ENCODE measurements at regions not wholly inside any gene's neighbourhood (a gene's known extent, or its start where the extent isn't known, plus 50 kb on each side); places are given as distances from the start of the nearest gene placed in this dataset.

DNA sequence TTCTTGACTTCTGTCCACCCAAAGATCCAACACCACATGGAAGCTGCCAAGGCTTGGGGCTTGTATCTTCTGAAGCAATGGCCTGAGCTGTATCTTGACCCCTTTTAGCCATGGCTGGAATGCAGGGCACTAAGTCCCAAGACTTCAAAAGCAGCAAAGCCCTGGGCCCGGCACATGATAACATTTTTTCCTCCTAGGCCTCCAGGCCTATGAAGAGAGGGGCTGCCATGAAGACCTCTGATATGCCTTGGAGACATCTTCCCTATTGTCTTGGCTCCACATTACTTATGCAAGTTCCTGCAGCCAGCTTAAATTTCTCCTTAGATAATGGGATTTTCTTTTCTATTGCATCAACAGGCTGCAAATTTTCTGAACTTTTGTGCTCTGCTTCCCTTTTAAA, 1252.6 kb upstream of the CITED2 start:
- Histone ChIP-seq H3K9ac (ENCODE audit: low read length in 5 of 5) (no peak overlapping the region), H3K9me3 (ENCODE audit: control insufficient read depth in 5 of 5, low read length in 5 of 5) (peaks cover 0 to 12% (median 8%) of the 10 kb centered on the region in 5 donors), H3K27ac (ENCODE audit: low read depth, low read length) (no peak overlapping the region), H3K4me3 (ENCODE audit: low read depth in 1 of 5, low read length in 5 of 5) (no peak overlapping the region), H3K36me3 (ENCODE audit: control insufficient read depth in 5 of 5, insufficient read depth in 5 of 5, low read length in 5 of 5) (no peaks in the 10 kb centered on the region), H3K27me3 (ENCODE audit: control insufficient read depth in 5 of 5, insufficient read depth in 4 of 5, low read length in 5 of 5) (no peaks in the 10 kb centered on the region), H3K4me1 (ENCODE audit: control insufficient read depth in 5 of 5, insufficient read depth in 5 of 5, low read length in 5 of 5) (no peaks in the 10 kb centered on the region)

DNA sequence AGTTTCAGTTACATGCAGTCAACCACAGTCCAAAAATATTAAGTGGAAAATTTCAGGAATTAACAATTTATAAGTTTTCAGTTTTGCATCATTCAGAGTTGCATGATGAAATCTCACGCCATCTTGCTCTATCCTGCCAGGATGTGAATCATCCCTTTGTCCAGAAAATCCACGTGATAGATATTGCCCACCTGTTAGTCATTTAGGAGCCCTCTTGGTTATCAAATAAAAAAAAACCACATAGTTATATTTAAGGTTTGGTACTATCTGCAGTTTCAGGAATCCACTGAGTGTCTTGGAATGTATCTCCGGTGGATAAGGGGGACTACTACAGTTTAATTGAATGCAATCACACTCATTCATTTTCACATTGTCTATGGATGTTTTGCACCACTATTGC, 1249.0 kb upstream of the CITED2 start:
- H3K9ac ChIP-seq (ENCODE audit: low read length in 5 of 5), result no peak overlapping the region

DNA sequence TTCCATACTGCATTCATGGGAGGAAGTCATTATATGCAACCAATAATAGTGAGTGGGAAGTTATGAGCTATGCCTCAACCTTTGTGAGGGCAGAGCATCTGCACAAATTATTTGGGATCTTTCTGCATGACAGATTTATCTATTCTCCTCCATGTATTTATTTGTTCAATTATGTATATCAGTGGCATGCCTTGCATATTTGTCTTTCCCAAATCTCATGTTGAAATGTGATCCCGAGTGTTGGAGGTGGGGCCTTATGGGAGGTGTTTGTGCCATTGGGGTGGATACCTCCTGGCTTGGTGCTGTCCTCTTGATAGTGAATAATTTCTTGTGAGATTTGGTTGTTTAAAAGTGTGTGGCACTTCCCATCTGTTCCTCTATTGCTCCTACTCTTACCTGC, 1246.0 kb upstream of the CITED2 start:
- no peaks in the 10 kb centered on the region for H3K4me1 ChIP-seq (ENCODE audit: control insufficient read depth in 5 of 5, insufficient read depth in 5 of 5, low read length in 5 of 5)
- no peak overlapping the region for H3K27ac ChIP-seq (ENCODE audit: low read depth, low read length)
- H3K9ac ChIP-seq (ENCODE audit: low read length in 5 of 5), result no peak overlapping the region
- no peak overlapping the region for H3K4me3 ChIP-seq (ENCODE audit: low read depth in 1 of 5, low read length in 5 of 5)
- no peaks in the 10 kb centered on the region for H3K9me3 ChIP-seq (ENCODE audit: control insufficient read depth in 5 of 5, low read length in 5 of 5)
- no peaks in the 10 kb centered on the region for H3K36me3 ChIP-seq (ENCODE audit: control insufficient read depth in 5 of 5, insufficient read depth in 5 of 5, low read length in 5 of 5)
- no peaks in the 10 kb centered on the region for H3K27me3 ChIP-seq (ENCODE audit: control insufficient read depth in 5 of 5, insufficient read depth in 4 of 5, low read length in 5 of 5)

More for the DNA sequence above, 1249.0 kb upstream of the CITED2 start:
- no peak overlapping the region for H3K4me3 ChIP-seq (ENCODE audit: low read depth in 1 of 5, low read length in 5 of 5)
- H3K27ac ChIP-seq (ENCODE audit: low read depth, low read length), result no peak overlapping the region
- H3K9me3 ChIP-seq (ENCODE audit: control insufficient read depth in 5 of 5, low read length in 5 of 5), result peaks cover 0 to 12% (median 8%) of the 10 kb centered on the region in 5 donors
- H3K4me1 ChIP-seq (ENCODE audit: control insufficient read depth in 5 of 5, insufficient read depth in 5 of 5, low read length in 5 of 5), result no peaks in the 10 kb centered on the region
- H3K27me3 ChIP-seq (ENCODE audit: control insufficient read depth in 5 of 5, insufficient read depth in 4 of 5, low read length in 5 of 5), result no peaks in the 10 kb centered on the region
- H3K36me3 ChIP-seq (ENCODE audit: control insufficient read depth in 5 of 5, insufficient read depth in 5 of 5, low read length in 5 of 5), result no peaks in the 10 kb centered on the region

DNA sequence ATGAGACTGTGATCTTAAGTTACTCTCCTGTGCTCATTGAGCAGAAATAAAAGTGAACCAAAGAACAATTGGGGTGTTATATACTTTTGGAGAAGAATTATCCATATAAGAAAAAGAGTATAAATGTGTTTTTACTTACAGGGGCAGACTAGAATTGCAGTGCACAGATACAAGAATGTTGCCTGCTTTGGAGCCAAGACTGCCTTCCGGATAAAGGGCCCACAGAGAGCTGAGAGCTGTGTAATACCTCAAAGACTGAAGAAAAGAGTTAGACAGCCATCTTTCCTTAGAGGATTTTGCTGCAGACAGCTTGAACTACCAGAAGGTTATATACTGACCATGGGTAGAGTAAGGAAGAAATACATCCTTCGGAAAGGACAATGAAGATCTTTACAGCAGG, 1235.5 kb upstream of the CITED2 start:
- Histone ChIP-seq H3K27me3 (ENCODE audit: control insufficient read depth in 5 of 5, insufficient read depth in 4 of 5, low read length in 5 of 5) (no peaks in the 10 kb centered on the region), H3K36me3 (ENCODE audit: control insufficient read depth in 5 of 5, insufficient read depth in 5 of 5, low read length in 5 of 5) (no peaks in the 10 kb centered on the region), H3K9me3 (ENCODE audit: control insufficient read depth in 5 of 5, low read length in 5 of 5) (no peaks in the 10 kb centered on the region), H3K27ac (ENCODE audit: low read depth, low read length) (no peak overlapping the region), H3K4me3 (ENCODE audit: low read depth in 1 of 5, low read length in 5 of 5) (no peak overlapping the region), H3K4me1 (ENCODE audit: control insufficient read depth in 5 of 5, insufficient read depth in 5 of 5, low read length in 5 of 5) (no peaks in the 10 kb centered on the region), H3K9ac (ENCODE audit: low read length in 5 of 5) (no peak overlapping the region)

DNA sequence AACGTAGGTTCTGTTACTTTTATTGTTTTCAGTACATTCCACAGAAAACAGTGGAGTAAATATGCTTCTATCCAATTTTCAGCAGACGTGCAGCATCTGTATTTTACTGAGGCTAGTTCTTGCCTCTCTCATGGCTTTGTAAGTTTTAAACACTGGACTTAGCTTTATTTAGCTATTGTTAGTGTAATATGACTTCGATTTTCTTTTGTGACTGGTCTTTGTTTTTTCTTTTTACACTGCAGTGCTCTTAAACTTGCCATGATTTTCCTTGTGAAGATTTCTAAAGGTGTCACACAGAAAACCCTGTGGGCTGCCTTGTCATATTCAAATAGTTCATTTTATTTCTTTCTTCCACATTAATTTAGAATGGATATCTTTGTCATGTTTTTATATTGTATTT, 1234.9 kb upstream of the CITED2 start:
- no peak overlapping the region for H3K27ac ChIP-seq (ENCODE audit: low read depth, low read length)
- no peaks in the 10 kb centered on the region for H3K9me3 ChIP-seq (ENCODE audit: control insufficient read depth in 5 of 5, low read length in 5 of 5)
- no peak overlapping the region for H3K4me3 ChIP-seq (ENCODE audit: low read depth in 1 of 5, low read length in 5 of 5)
- no peaks in the 10 kb centered on the region for H3K27me3 ChIP-seq (ENCODE audit: control insufficient read depth in 5 of 5, insufficient read depth in 4 of 5, low read length in 5 of 5)
- H3K4me1 ChIP-seq (ENCODE audit: control insufficient read depth in 5 of 5, insufficient read depth in 5 of 5, low read length in 5 of 5), result no peaks in the 10 kb centered on the region
- H3K9ac ChIP-seq (ENCODE audit: low read length in 5 of 5), result no peak overlapping the region
- no peaks in the 10 kb centered on the region for H3K36me3 ChIP-seq (ENCODE audit: control insufficient read depth in 5 of 5, insufficient read depth in 5 of 5, low read length in 5 of 5)

DNA sequence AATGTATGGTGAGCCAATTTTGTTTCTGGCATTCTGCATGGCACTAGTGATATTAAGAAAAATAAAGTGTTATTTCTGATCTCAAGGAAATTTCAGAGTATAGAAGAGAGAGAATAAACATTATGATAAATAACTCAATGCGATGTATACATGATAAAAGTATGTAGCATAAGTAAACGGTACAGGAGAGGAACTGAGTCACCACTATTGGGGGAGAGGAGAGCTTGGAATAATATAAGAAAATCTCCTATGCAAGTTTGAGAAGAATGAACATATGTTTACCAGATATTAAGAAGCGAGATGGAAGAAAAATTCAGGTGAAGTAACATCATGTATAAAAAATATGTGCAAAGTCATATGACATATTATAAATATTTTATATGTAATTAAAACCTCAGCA, 1230.3 kb upstream of the CITED2 start:
- Histone ChIP-seq H3K27ac (ENCODE audit: low read depth, low read length) (no peak overlapping the region), H3K9me3 (ENCODE audit: control insufficient read depth in 5 of 5, low read length in 5 of 5) (no peaks in the 10 kb centered on the region), H3K9ac (ENCODE audit: low read length in 5 of 5) (no peak overlapping the region), H3K4me3 (ENCODE audit: low read depth in 1 of 5, low read length in 5 of 5) (no peak overlapping the region), H3K36me3 (ENCODE audit: control insufficient read depth in 5 of 5, insufficient read depth in 5 of 5, low read length in 5 of 5) (no peaks in the 10 kb centered on the region), H3K4me1 (ENCODE audit: control insufficient read depth in 5 of 5, insufficient read depth in 5 of 5, low read length in 5 of 5) (no peaks in the 10 kb centered on the region), H3K27me3 (ENCODE audit: control insufficient read depth in 5 of 5, insufficient read depth in 4 of 5, low read length in 5 of 5) (no peaks in the 10 kb centered on the region)

DNA sequence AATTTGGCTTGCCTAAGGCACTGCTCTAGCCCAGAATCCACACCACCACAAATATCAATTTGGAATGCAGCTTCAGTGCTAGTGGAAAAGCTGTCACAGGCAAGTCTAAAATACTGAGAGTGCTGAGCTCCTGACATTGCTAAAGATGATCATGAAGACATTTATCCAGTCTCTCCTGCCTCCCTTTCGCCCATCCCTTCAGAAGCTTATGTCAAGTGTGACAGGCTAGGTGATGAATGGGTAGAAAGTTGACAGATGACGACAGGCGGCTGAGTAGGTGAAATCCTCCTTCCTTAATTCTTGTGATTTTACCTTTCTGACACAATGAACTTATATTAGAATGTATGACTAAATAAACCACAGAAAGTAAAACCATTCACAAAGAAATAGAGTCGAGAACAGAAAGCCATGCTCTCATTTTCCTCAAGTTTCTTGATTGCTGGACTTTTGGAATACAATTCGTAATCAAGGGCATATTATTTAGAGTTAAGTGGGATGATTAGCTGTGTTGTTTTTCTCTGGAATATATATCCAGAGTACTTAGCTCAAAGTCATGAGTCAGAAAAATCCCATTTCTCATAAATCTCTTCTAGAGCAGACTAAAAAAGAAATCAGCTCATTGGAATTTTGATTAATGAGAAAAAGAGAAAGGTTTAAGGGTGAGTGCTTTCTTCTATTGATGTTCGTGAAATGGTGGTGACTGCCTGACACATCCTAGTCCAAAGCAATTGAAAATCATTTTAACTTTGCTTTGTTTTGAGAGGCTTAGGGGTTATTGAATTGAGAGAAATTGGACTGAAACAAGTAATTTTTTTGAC, 1228.2 kb upstream of the CITED2 start:
- Histone ChIP-seq H3K36me3 (ENCODE audit: control insufficient read depth in 5 of 5, insufficient read depth in 5 of 5, low read length in 5 of 5) (no peaks in the 10 kb centered on the region), H3K9ac (ENCODE audit: low read length in 5 of 5) (no peak overlapping the region), H3K4me3 (ENCODE audit: low read depth in 1 of 5, low read length in 5 of 5) (no peak overlapping the region), H3K4me1 (ENCODE audit: control insufficient read depth in 5 of 5, insufficient read depth in 5 of 5, low read length in 5 of 5) (no peaks in the 10 kb centered on the region), H3K27me3 (ENCODE audit: control insufficient read depth in 5 of 5, insufficient read depth in 4 of 5, low read length in 5 of 5) (no peaks in the 10 kb centered on the region), H3K27ac (ENCODE audit: low read depth, low read length) (no peak overlapping the region), H3K9me3 (ENCODE audit: control insufficient read depth in 5 of 5, low read length in 5 of 5) (no peaks in the 10 kb centered on the region)

DNA sequence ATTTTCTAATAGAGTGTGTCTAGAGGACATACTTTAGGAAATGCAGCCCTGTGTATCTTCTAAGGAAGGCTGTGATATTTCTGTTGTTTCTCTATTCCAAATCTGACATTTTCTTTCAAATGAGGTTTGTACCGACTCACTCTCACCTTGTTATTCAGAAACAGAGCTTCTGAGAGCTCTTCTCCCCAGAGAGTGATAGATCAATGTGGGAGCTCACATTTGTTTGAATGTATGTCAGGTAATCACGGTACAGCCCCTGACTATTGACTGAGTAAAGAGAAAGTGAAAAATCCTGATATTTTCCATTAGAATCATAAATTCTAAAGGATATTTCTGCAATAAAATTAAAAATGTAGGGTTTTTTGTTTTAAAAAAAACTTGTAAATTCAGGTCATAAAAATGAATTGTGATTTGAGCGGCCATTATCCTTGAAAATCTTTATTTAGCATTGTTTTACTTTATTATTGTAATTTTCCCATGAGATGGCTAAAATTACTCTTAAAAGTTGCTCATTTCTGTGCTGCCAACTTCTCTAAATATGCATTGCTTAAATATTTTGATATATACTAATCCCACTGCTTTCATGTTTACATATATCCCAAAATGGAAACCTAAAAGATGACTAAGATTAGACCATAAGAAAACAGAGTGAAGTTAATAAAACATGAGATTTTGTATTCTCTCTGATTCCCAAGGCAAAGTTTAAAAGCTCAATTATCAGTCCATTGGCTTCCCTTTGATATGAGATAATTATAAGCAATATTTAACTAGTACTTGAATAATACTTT, 1226.8 kb upstream of the CITED2 start:
- Histone ChIP-seq H3K9ac (ENCODE audit: low read length in 5 of 5) (no peak overlapping the region), H3K27me3 (ENCODE audit: control insufficient read depth in 5 of 5, insufficient read depth in 4 of 5, low read length in 5 of 5) (no peaks in the 10 kb centered on the region), H3K27ac (ENCODE audit: low read depth, low read length) (no peak overlapping the region), H3K9me3 (ENCODE audit: control insufficient read depth in 5 of 5, low read length in 5 of 5) (no peaks in the 10 kb centered on the region), H3K36me3 (ENCODE audit: control insufficient read depth in 5 of 5, insufficient read depth in 5 of 5, low read length in 5 of 5) (no peaks in the 10 kb centered on the region), H3K4me3 (ENCODE audit: low read depth in 1 of 5, low read length in 5 of 5) (no peak overlapping the region), H3K4me1 (ENCODE audit: control insufficient read depth in 5 of 5, insufficient read depth in 5 of 5, low read length in 5 of 5) (no peaks in the 10 kb centered on the region)

DNA sequence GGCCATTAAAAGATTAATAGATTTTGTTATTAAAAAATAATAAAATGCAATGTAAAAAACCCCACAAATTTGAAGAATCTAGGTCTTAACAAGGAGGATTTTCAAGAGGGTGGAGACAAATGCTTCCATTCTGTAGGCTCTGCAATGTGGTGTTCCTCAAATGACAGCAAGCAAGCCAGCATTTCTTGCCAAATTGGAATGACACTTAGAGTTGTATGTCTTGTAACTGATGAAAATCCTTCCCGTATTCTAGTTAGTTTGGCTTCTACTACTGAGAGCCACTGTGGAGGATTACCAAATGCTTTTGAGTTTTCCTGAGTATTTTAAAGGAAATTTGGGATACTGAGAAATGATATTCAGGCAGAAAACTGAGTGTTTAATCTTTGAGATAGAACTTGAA, 1225.5 kb upstream of the CITED2 start:
- Histone ChIP-seq H3K27me3 (ENCODE audit: control insufficient read depth in 5 of 5, insufficient read depth in 4 of 5, low read length in 5 of 5) (no peaks in the 10 kb centered on the region), H3K4me3 (ENCODE audit: low read depth in 1 of 5, low read length in 5 of 5) (no peak overlapping the region), H3K9me3 (ENCODE audit: control insufficient read depth in 5 of 5, low read length in 5 of 5) (no peaks in the 10 kb centered on the region)

DNA sequence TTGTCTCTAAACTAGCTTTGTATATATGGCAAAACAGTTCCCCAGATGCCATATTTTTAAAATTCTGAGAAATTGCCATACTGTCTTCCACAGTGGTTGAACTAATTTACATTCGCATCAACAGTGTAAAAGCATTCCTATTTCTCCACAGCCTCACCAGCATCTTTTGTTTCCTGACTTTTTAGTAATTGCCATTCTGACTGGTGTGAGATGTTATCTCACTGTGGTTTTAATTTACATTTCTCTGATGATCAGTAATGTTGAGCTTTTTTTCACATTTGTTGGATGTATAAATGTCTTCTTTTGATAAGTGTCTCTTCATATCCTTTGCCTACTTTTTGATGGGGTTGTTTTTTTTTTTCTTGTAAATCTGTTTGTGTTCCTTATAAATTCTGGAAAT, 1222.7 kb upstream of the CITED2 start:
- H3K4me1 ChIP-seq (ENCODE audit: control insufficient read depth in 5 of 5, insufficient read depth in 5 of 5, low read length in 5 of 5), result no peaks in the 10 kb centered on the region
- H3K27me3 ChIP-seq (ENCODE audit: control insufficient read depth in 5 of 5, insufficient read depth in 4 of 5, low read length in 5 of 5), result no peaks in the 10 kb centered on the region
- H3K4me3 ChIP-seq (ENCODE audit: low read depth in 1 of 5, low read length in 5 of 5), result no peak overlapping the region
- H3K9me3 ChIP-seq (ENCODE audit: control insufficient read depth in 5 of 5, low read length in 5 of 5), result no peaks in the 10 kb centered on the region
- H3K36me3 ChIP-seq (ENCODE audit: control insufficient read depth in 5 of 5, insufficient read depth in 5 of 5, low read length in 5 of 5), result no peaks in the 10 kb centered on the region
- no peak overlapping the region for H3K9ac ChIP-seq (ENCODE audit: low read length in 5 of 5)
- H3K27ac ChIP-seq (ENCODE audit: low read depth, low read length), result no peak overlapping the region

More for the DNA sequence above, 1225.5 kb upstream of the CITED2 start:
- H3K27ac ChIP-seq (ENCODE audit: low read depth, low read length), result no peak overlapping the region
- H3K4me1 ChIP-seq (ENCODE audit: control insufficient read depth in 5 of 5, insufficient read depth in 5 of 5, low read length in 5 of 5), result no peaks in the 10 kb centered on the region
- no peaks in the 10 kb centered on the region for H3K36me3 ChIP-seq (ENCODE audit: control insufficient read depth in 5 of 5, insufficient read depth in 5 of 5, low read length in 5 of 5)
- H3K9ac ChIP-seq (ENCODE audit: low read length in 5 of 5), result no peak overlapping the region
